ENCODE measurements at regions not wholly inside any gene's neighbourhood (a gene's known extent, or its start where the extent isn't known, plus 50 kb on each side); places are given as distances from the start of the nearest gene placed in this dataset.
"Not testable (repeated sequence)": the region's sequence is repeated elsewhere in the genome, so short reads cannot be mapped to it uniquely, and the experiment has no call there.

DNA sequence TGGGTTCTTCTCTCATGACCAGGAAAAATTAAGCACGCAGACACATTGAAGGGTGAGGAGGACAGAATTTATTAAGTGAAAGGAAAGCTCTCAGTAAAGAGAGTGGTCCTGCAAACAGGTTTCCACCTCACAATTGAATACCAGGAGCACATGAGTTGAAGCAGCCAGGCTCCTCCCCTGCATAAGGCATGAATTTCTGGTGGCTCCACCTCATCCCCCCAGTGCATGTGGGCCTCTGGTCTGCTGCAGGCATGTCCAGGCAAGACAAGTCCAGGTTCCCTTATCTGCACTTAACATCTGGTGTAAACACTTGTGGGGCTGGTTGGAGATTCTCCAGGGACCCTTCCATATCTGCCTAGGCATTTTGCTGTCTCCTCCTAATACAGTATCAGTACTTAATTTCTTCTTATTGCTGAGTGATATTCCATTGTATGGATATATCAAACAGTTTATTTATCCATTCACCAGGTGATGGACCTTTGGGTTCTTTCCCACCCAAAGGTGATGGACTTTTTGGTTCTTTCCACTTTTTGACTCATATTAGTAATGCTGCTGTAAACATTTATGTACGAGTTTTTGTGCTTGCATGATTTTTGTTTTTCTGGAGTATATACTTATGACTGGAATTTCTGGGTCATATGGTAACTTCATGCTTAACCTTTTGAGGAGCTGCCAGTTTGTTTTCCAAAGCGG is 104.3 kb upstream of the ZNF519 start:
- H3K4me1 Mint-ChIP-seq (ENCODE audit: low read depth); H3K27me3 Mint-ChIP-seq; H3K4me3 Mint-ChIP-seq; H3K27ac Mint-ChIP-seq; H3K9me3 Mint-ChIP-seq (ENCODE audit: low read depth); H3K36me3 Mint-ChIP-seq: not testable (repeated sequence)

DNA sequence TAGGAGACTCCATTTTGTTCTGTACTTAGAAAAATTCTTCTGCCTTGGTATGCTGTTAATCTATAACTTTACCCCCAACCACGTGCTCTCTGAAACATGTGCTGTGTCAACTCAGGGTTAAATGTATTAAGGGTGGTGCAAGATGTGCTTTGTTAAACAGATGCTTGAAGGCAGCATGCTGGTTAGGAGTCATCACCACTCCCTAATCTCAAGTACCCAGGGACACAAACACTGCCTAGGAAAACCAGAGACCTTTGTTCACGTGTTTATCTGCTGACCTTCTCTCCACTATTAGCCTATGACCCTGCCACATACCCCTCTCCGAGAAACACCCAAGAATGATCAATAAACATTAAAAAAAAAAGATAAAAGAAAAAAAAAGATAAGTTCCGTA is 93.0 kb upstream of the ZNF519 start:
- H3K4me1 Mint-ChIP-seq (ENCODE audit: low read depth); H3K9me3 Mint-ChIP-seq (ENCODE audit: low read depth); H3K27me3 Mint-ChIP-seq; H3K27ac Mint-ChIP-seq; H3K4me3 Mint-ChIP-seq: not testable (repeated sequence)
- H3K36me3 Mint-ChIP-seq = peaks cover 12% of the 10 kb centered on the region

DNA sequence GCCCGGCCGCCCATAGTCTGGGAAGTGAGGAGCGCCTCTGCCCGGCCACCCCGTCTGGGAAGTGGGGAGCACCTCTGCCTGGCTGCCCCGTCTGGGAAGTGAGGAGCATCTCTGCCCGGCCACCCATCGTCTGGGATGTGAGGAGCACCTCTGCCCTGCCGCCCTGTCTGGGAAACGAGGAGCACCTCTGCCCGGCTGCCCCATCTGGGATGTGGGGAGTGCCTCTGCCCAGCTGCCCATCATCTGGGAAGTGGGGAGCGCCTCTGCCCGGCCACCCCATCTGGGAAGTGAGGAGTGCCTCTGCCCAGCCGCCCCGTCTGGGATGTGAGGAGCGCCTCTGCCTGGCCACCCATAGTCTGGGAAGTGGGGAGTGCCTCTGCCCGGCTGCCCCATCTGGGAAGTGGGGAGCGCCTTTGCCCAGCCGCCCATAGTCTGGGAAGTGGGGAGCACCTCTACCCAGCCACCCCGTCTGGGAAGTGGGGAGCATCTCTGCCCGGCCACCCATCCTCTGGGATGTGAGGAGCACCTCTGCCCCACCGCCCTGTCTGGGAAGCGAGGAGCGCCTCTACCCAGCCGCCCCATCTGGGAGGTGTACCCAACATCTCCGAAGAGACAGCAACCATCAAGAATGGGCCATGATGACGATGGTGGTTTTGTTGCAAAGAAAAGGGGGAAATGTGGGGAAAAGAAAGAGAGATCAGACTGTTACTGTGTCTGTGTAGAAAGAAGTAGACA is 92.5 kb upstream of the ZNF519 start:
- H3K27ac Mint-ChIP-seq; H3K9me3 Mint-ChIP-seq (ENCODE audit: low read depth); H3K4me1 Mint-ChIP-seq (ENCODE audit: low read depth); H3K27me3 Mint-ChIP-seq; H3K4me3 Mint-ChIP-seq: not testable (repeated sequence)
- peaks cover 12% of the 10 kb centered on the region for H3K36me3 Mint-ChIP-seq

DNA sequence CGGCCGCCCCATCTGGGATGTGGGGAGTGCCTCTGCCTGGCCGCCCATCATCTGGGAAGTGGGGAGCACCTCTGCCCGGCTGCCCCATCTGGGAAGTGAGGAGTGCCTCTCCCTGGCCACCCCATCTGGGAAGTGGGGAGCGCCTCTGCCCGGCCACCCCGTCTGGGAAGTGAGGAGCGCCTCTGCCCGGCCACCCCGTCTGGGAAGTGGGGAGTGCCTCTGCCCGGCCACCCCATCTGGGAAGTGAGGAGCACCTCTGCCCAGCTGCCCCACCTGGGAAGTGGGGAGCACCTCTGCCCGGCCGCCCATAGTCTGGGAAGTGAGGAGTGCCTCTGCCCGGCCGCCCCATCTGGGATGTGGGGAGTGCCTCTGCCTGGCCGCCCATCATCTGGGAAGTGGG is 91.7 kb upstream of the ZNF519 start:
- H3K36me3 Mint-ChIP-seq = peaks cover 12% of the 10 kb centered on the region
- not testable (repeated sequence) for H3K9me3 Mint-ChIP-seq (ENCODE audit: low read depth); H3K27ac Mint-ChIP-seq; H3K27me3 Mint-ChIP-seq; H3K4me3 Mint-ChIP-seq; H3K4me1 Mint-ChIP-seq (ENCODE audit: low read depth)

DNA sequence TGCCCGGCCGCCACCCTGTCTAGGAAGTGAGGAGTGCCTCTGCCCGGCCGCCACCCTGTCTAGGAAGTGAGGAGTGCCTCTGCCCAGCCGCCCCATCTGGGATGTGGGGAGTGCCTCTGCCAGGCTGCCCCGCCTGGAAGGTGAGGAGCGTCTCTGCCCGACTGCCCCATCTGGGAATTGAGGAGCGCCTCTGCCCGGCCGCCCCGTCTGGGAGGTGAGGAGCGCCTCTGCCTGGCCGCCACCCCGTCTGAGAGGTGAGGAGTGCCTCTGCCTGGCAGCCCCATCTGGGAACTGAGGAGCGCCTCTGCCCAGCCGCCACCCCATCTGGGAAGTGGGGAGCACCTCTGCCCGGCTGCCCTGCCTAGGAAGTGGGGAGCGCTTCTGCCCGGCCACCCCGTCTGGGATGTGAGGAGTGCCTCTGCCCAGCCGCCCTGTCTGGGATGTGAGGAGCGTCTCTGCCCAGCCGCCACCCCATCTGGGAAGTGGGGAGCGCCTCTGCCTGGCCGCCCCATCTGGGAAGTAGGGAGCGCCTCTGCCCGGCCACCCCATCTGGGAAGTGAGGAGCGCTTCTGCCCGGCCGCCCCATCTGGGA is 91.1 kb upstream of the ZNF519 start:
- not testable (repeated sequence) for H3K27me3 Mint-ChIP-seq; H3K27ac Mint-ChIP-seq; H3K4me3 Mint-ChIP-seq; H3K9me3 Mint-ChIP-seq (ENCODE audit: low read depth); H3K4me1 Mint-ChIP-seq (ENCODE audit: low read depth)
- peaks cover 12% of the 10 kb centered on the region for H3K36me3 Mint-ChIP-seq

DNA sequence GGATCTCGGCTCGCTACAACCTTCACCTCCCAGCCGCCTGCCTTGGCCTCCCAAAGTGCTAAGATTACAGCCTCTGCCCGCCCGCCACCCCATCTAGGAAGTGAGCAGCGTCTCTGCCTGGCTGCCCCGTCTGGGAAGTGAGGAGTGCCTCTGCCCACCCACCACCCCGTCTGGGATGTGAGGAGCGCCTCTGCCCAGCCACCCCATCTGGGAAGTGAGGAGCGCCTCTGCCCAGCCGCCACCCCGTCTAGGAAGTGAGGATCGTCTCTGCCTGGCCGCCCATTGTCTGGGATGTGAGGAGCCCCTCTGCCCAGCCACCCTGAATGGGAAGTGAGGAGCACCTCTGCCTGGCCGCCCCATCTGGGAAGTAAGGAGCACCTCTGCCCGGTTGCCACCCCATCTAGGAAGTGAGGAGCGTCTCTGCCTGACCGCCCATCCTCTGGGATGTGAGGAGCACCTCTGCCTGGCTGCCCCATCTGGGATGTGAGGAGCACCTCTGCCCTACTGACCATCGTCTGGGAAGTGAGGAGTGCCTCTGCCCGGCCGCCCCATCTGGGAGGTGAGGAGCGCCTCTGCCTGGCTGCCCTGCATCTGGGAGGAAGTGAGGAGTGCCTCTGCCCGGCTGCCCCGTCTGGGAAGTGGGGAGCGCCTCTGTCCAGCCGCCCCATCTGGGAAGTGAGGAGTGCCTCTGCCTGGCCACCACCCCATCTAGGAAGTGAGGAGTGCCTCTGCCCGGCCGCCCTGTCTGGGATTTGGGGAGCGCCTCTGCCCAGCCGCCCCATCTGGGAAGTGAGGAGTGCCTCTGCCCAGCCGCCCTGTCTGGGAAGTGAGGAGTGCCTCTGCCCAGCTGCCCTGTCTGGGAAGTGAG is 90.4 kb upstream of the ZNF519 start:
- not testable (repeated sequence) for H3K9me3 Mint-ChIP-seq (ENCODE audit: low read depth); H3K27ac Mint-ChIP-seq; H3K27me3 Mint-ChIP-seq; H3K4me1 Mint-ChIP-seq (ENCODE audit: low read depth); H3K4me3 Mint-ChIP-seq
- peaks cover 12% of the 10 kb centered on the region for H3K36me3 Mint-ChIP-seq

DNA sequence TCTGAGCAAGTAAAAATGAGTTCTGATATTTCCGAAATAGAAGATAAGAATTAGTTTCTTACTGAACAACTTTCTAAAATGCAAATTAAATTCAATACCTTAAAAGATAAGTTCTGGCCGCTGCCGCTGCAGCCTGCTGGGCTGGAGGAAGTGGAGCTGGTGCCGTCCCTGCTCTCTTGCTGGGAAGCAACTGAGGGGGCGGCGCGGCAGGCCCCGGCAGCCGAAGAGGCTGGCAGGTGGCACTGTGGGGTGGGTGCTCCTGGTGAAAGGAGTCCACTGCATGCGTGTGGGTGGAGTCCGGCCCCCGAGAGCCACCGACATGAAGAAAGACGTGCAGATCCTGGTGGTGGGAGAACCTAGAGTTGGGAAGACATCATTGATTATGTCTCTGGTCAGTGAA is 89.5 kb upstream of the ZNF519 start:
- Mint-ChIP-seq H3K4me3 (no peak overlapping the region), H3K27ac (no peak overlapping the region), H3K36me3 (peaks cover 9% of the 10 kb centered on the region), H3K27me3 (no peaks in the 10 kb centered on the region), H3K4me1 (ENCODE audit: low read depth) (no peaks in the 10 kb centered on the region), H3K9me3 (ENCODE audit: low read depth) (no peaks in the 10 kb centered on the region)

DNA sequence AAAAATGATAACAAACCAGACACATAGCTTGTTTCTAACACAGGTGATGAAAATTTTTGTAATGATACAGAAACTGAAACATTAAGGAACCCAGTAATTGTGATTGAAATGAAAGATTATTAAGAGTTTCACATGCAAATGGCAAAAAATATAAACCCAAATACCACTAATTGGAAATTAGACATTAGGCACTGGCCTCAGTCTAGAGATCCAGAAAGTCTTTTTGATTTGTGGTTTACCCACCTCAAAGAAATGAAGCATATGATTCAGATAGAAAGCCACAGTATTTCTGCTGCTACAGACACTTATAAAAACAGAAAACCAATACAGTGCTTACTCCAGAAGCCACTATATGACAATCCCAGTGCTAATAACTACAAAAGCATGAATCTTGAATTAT is 83.7 kb upstream of the ZNF519 start:
- not testable (repeated sequence) for H3K9me3 Mint-ChIP-seq (ENCODE audit: low read depth); H3K4me1 Mint-ChIP-seq (ENCODE audit: low read depth); H3K36me3 Mint-ChIP-seq; H3K27ac Mint-ChIP-seq; H3K4me3 Mint-ChIP-seq; H3K27me3 Mint-ChIP-seq

DNA sequence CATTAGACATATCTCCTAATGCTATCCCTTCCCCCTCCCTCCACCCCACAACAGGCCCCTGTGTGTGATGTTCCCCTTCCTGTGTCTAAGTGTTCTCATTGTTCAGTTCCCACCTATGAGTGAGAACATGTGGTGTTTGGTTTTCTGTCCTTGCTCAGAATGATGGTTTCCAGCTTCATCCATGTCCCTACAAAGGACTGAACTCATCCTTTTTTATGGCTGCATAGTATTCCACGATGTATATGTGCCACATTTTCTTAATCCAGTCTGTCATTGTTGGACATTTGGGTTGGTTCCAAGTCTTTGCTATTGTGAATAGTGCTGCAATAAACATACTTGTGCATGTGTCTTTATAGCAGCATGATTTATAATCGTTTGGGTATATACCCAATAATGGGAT is 71.2 kb upstream of the ZNF519 start:
- H3K4me3 Mint-ChIP-seq; H3K36me3 Mint-ChIP-seq; H3K27ac Mint-ChIP-seq; H3K27me3 Mint-ChIP-seq; H3K4me1 Mint-ChIP-seq (ENCODE audit: low read depth); H3K9me3 Mint-ChIP-seq (ENCODE audit: low read depth): not testable (repeated sequence)

DNA sequence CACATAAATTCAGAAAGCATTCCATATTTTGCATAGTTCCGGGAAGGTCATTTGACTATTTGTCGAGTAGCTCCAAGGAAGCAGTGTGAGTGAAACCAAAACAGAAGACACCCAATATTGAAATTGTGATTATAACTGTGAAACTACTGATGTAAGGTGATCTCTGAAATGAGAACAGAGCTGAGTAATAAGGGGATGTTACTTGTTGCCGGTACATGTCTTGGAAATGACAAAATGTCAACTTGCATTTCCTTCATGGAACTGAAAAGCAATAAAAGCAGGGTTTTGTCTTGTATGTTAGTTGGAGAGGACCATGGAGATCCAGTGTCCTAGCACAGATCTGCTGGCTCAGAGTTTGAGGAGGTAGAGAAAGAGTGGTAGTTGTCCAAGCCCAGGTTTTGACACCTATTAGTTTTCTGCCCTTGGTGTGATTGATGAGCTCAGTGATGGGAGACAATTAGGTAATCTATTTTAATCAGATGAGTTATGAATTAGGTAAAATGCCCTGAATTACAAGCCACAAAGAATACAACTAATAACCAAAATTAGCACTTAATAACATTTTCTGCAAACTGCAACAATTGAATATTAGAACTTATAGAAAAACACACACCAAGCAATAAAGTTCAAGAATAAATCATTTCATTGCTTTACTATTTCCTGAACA is 58.7 kb upstream of the ZNF519 start:
- not testable (repeated sequence) for H3K27me3 Mint-ChIP-seq; H3K36me3 Mint-ChIP-seq; H3K9me3 Mint-ChIP-seq (ENCODE audit: low read depth); H3K4me1 Mint-ChIP-seq (ENCODE audit: low read depth); H3K27ac Mint-ChIP-seq; H3K4me3 Mint-ChIP-seq

DNA sequence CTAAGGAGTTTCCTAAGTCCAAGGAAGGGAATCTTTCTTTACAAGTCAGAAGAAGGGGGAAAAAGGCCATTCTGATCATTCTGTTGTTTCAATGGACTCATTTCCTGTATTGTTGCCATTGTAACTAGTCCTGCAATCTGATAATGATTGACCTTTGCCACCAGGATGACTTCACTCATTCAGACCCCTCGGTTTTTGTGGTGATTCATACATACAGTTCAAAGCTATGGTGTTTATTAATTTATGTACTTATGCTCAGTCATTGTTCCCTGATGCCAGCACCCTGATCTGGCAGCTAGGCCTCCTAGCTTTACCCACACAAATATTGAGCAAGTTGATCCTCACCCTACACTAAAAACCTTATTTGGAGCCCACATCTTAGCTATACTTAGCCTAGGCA is 57.6 kb upstream of the ZNF519 start:
- Mint-ChIP-seq H3K27me3 (no peaks in the 10 kb centered on the region), H3K4me1 (ENCODE audit: low read depth) (peaks cover 4% of the 10 kb centered on the region), H3K27ac (no peak overlapping the region), H3K36me3 (peaks cover 2% of the 10 kb centered on the region), H3K4me3 (no peak overlapping the region), H3K9me3 (ENCODE audit: low read depth) (no peaks in the 10 kb centered on the region)

DNA sequence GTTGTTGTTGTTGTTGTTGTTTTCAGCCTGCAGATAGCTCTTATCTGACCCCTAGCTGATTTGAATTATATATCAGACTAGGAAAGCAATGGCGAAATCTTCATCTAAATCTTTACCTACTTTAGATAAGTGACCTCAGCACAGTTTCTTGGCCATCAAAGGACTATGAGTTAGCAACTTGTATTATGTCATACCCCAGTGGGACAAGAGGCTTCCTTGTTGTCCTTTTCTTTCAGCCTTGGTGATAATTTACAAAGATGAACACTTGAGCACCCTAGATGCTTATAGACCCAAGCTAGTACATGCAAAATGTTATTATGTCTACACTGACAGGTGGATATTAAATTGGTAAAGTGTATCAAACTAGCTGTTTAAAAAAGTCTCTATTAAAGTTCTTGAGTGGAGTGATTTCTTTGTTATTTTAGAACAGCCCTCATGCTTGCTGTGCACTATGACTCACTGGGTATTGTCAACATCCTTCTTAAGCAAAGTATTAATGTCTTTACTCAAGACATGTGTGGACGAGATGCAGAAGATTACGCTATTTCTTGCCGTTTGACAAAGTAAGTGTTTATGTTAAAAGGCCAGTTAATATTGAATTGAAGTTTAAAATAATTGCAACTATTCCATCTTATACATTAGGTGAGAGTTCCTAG is 56.6 kb upstream of the ZNF519 start:
- H3K27ac Mint-ChIP-seq; H3K4me3 Mint-ChIP-seq; H3K36me3 Mint-ChIP-seq; H3K27me3 Mint-ChIP-seq; H3K9me3 Mint-ChIP-seq (ENCODE audit: low read depth); H3K4me1 Mint-ChIP-seq (ENCODE audit: low read depth): not testable (repeated sequence)

All from activated naive CD8-positive, alpha-beta T cell (primary cell).